ENCODE measurements at regions not wholly inside any gene's neighbourhood (a gene's known extent, or its start where the extent isn't known, plus 50 kb on each side); places are given as distances from the start of the nearest gene placed in this dataset.

DNA sequence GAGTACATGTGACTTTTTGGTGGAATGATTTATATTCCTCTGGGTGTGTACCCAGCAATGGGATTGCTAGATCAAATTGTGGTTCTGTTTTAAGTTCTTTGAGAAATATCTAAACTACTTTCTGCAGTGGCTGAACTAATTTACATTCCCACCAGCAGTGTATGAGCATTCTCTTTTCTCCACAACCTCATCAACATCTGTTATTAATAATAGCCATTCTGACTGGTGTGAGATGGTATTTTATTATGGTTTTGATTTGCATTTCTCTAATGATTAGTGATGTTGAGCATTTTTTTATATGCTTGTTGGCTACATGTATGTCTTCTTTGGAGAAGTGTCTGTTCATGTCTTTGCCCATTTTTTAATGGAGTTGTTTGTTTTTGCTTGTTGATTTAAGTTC is 267.4 kb upstream of the NT5C1B start:
- no peak for DNase-seq

DNA sequence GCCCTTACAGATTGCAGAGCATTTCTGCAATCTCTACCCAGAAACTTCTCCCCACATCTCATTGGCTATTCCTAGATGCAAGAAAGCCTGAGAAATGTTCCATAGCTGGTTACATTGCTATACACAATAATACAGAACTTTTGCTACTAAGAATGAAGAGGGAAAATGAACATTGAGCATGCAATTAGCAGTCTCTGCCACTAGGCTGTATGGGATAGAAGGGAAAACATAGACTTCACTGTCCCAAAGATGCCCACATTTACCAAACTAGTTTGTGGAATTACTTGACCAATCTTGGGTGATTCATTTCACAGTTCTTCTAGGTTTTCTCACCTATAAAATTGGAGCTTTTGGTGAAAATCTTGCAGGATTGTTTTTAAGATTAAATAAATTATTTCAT is 265.7 kb upstream of the NT5C1B start:
- DNase-seq: no peak

DNA sequence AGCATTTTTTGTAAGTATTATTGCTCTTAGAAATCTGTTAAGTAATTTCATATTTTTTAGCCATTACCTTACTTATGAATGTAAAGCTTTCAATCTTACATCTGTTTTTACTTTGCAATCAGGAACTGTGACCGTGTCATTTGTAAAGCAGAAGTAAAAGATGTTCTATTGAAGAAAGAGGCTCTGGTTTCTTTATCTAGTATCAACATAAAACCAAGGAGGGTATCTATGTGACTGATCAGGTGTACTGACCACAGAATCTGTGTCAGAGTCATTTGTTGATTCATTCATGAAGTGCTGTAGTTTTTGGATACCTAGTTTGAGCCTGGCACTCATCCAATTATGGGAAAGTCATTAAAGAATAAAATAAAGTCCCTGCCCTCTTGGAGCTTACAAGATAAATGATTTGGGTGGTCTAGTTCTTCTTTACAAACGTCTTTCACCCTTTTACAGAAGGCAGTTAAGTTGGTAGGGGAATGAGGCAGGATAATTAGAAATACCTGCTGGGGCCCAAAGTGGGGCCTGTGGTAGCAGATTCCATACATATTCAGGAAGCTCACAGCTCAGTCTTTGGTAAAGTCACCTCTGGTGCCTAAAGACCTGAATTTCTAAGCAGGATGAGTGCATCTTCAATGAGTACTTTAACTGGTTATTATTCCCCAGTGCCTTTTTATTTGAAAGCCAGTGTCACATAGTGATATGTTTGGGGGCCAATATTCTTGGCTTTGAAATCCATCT is 260.6 kb upstream of the NT5C1B start:
- DNase-seq: no peak

DNA sequence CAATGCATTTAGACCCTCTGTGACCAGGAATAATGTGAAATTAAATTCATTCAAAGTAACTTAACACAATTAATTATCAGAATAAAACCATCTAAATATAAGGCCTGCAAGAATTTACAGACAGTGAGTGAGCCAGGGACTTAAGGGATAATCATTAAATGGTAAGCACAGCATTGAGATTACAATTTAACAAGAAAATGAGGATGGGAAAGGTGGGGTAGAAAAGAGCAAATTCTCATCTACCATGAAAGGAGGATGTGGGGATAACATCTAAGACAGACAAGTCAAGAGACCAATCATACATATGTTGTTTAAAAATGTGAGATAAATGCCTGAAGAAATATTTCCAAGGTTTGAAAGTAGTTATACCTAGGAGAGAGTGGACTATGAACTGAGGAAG is 259.3 kb upstream of the NT5C1B start:
- DNase-seq: no peak

DNA sequence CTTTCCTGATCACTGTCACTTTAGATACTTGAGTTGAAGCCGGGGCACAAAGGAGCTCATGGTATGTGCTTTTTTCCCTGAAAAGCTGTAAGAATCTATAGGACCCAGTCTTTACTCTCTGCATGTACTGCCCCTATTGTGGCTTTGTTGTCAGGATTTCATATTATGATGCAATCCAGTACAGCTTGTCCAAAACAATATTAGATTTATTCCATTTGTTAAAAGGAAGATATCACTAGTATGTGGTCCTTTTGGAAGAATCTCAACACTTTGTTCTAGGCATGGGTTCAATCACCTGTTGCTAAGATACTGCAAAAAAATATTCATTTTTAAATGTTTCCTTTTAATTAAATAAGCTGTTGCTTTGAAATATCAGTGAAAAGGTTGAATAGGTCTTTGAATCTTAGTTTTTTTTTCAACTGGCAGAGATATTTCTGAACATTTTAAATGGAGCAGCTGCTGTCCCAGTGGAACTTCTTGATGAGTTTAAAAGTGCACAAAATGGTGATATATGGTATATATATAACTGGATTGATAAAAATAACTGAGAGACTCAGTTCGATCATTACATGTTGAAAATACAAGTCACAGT is 256.6 kb upstream of the NT5C1B start:
- DNase-seq: no peak

DNA sequence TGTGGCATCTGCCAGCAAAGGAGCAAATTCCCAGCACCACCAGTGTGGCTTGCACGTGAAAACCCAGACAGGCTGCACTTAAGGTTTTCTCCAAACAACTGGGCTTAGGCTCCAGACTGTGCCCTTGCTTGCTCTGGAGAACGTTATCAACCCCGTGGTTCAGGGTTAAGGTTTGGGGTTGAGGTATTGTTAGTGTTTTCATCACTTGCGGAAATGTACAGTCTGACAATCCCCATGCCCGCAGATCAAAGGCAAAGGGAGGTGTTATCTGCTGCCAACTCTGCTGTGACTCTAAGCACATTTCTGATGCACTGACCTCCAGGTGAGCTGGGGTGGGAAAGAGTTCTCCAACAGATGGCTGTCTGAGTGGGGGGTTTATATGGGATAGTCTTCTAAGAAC is 253.5 kb upstream of the NT5C1B start:
- no peak for DNase-seq

DNA sequence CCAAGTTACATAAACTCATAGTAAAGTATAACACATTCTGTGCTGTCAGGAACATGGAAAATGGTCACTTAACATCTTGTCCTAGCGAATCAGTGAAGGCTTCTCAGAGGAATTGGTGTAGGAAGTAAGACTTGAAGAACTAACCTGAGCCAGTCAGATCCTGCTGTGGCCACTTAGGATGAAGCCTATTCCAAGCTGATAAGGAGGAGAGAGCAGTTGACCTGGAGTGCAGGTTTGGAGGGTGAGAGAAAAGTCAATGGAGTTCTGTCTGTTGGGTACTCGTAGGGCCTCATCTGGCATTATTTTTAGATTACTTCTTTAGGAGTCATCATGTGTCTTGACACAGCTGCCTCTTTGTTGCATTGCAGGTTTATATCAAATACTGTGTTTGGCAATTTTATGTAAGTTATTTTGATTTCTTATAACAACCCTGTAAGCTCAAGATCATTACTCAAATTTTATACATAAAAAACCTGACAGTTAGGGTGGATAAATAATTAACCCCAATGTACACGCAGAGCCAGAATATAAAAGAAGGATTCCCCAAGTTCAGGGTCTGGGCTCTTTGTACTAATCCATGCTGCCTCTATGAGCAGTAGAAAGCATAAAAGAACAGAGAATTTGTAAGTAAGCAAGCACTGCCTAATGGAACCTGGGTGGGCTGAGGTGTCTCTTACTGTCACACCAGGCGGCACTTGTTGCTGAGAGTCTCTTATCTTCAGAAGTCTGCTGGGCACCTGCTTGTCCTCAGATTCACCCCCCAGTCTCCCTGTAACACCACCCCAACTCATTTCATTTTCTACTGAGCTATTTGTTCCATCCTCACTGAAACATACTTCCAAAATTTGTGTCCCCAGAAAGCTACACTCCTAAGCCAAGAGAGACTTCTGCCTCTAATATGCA is 252.1 kb upstream of the NT5C1B start:
- DNase-seq: no peak

DNA sequence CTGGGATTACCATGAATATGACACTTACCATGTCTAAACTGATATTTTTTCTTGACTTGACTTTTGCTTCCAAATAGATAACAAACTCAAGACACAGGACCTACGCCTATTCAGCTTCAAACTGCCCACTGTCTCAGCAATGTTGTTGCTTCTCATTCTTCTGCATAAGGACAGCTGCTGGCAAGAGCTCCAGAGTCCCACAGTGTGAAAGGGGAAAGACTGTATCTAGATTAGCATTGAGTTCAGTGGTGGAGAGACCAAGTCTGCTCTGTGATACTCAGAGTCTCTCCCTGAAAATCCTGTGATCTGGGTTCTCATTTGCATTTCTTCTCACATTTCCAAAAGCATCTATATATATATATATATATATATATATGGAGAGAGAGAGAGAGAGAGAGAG is 247.9 kb upstream of the NT5C1B start:
- DNase-seq: no peak

DNA sequence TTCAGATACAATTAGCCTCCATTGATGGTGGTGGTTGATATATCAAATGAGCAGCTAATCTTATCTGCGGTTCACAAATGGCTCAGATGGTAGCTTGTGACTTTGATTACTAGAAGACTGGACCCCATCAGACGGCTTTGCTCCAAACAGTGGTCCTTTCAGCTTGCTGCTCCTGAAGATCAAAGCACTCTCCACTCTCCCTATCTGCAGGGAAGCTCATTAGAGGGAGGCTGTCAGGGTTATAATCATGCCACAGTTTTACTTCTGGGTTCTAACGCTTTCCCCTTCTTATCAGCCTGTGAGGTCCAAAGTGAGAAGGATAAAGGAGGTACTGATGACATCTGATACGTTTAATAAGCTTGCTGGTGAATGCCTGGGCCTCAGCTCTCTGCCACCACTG is 247.1 kb upstream of the NT5C1B start:
- no peak for DNase-seq

DNA sequence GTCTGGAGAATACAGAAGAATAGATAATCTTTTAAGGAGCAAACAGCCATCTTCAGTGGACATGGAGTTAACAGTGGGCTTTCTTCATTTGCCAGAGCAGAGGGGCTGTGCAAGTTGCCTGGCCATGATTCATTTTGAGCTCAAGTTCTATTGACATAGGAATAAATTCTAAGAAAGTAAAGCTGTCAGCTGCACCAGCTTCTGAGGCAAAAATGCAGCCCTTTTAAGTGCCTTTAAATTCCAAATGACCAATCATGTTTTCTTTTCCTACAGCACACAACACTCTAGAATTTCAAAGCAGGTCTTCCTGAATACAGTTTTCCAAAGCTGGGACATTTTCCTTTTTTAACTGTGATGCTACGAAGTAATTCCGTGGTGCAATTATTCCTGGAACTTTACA is 246.4 kb upstream of the NT5C1B start:
- no peak for DNase-seq

DNA sequence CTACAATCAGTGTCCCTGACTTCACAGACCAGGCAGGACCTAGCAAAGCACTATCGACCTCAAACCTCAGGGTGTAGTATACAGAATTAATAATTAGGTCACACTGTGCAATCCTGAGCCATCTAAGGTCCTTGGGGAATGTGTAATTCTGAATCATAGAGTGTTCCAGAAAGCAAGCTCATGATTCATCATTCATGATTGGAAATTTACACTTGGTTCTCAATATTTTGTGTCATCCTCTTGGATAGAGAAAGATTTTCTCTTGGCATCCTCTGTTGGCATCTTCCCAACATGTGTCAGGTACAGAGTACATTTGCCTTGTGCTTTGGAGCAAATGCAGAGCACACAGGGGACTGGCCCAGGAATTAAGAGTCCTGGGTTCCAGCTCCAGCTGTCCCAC is 245.0 kb upstream of the NT5C1B start:
- no peak for DNase-seq

DNA sequence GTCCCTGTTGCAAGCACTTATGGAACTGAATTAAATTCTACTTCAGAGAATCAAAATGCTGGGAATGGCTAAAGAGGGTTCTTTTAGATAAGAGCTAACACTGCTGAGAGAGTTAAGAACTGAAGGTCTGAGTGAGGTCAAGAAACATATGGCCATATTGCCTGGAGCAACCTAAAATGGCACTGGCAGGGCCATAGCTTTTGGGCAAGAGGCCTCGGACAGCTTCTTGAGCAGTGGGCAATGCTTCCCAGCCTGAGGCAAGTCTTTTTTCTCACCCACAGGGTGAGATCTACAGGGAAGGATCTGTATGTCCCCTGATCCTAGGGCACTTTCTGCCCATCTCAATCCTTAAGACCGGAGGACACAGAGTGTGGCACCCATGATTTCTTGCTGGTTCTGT is 244.6 kb upstream of the NT5C1B start:
- DNase-seq: no peak

DNA sequence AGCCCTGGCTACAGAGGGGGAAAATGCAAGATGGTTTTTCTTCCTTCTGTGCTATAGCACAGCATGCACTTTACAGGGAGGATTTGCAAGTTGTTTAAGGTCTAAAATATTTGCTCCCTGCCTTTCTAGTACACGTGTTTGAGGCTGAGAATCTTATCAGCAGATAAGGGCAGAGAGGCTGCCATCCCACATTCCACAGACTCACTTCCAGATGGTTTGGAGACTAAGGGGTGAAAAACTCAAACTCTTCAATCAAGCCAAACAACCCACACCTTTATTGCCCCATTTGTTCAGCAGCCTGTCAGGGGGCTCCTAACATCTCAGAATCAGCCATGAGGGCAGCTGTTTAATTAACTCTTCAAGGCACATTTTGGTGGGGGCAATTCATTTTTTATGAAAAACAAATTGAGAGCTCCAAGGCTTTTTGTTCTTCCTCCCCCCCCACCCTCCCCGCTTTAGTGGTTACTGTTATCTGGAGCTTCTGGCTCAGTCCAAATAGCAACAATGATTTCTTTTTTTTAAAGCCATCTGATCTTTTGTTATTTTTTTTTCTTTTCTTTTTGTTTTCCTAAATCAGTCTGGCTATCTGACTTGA is 242.6 kb upstream of the NT5C1B start:
- DNase-seq: no peak

DNA sequence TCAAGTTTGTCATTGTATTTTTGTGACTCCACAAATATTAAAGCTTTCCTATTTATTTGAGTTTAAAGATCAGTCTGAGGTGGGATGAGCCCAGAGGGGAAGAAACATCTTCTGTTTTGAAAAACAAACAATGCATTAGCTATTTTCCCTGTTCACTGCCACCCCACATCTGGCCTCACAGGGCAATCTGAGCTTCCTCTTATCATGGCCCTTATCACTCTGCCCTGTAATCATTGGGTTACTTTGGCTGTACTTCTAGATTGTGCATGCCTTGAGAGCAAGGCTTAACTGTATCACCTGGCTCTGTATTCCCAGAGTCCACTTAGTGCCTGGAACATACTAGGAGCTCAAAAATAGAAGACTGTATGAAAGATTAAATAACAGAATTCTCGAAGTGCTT is 241.6 kb upstream of the NT5C1B start:
- DNase-seq: no peak

DNA sequence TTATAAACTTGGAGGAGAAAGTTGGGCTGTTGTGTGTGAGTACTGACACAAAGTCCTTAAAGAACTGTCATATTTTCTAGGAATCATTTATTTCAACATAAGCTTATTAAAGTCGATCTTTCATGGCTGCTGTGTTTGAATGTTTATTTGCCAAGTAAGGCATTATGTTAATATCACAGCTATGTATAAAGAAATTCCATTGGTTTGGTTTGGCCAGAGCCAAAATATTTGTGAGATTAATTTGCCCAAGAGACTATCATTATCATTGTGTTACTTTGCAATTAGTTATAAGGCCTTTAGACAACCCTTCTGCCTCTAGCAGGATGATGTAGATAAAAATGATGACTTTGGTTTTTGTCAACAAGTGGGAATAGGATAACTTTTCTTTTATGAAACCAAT is 240.6 kb upstream of the NT5C1B start:
- no peak for DNase-seq

DNA sequence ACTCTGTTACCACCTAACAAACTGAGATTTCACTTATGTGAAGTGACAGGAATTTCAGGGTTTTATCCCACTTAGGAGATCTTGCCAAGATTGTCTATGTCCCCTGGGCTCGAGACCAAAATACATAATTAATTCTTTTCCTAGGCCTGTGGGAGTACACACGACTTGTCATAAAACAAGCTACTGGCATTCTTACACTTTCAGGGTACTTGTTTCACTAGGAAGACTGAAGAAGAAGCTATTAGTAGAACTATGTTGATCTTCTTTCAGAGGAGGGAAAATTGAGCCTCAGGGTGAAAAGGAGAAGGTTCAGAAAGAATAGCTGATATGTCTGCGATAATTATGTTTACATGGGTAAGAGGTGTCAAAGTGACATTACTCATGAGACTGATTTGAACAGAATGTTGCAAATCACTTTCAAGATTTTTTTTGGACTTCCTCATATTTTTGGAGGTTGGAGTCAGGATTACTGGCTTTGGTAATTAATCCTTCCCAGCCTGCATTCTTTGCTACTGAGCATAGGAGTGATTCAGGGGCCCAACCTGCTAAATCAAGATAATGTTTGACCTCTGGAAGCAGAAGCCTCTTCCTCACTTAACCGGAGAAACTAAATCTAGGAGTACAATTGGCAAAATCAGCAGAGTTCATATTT is 240.0 kb upstream of the NT5C1B start:
- DNase-seq: no peak

DNA sequence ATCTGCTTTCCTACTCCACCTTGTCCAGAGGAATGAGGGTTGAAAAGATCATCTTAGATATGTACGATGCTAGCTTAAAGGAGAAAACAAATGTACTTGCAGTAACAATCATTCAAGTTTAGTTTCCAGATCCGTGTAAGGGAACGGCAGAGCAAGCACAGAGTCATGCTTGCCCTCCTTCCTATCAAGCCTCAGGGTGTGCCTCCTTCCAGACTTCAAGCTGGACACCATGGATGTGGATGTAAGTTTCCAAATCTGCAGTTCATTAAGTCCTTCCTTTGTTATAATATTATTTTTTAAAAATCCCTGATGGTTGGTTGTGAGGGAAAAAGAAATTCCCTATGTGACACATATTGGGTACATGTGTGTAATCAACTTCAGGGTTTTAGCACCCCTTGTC is 238.9 kb upstream of the NT5C1B start:
- no peak for DNase-seq

DNA sequence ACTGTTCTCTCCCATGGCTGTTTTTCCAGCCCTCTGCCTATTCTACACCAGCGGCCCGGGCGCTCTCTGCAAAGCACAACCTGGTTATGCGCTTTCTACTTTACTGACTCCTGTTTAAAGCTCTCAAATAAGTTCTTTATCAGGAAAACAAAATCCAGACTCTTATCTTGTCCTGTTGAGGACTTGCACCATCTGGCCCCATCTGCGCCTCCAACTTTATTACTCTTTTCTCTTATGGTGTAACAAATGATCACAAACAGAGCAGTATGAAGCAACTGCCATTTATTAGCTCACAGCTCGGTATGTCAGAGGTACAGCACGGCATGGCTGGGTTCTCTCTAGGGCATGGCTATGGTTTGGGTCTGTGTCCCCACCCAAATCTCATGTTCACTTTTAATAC is 236.5 kb upstream of the NT5C1B start:
- no peak for DNase-seq

DNA sequence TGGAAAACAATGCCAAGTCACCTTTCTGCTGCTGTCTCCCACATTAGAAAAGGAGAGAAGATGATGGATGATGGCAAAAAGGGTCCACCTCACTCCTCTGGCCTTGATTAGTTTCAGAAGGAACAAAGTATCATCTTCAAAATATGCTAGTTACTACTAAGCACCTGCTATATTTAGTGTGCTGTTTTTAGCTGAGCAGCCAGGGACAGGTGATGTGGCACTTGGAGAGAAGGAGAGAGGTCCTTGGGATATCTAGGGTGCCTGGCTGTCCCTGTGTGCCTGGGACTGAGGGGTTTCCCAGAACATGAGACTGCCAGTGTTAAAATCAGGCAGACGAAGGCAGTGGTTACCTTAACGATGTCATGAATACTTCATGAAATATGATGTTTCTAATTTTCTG is 235.5 kb upstream of the NT5C1B start:
- no peak for DNase-seq

DNA sequence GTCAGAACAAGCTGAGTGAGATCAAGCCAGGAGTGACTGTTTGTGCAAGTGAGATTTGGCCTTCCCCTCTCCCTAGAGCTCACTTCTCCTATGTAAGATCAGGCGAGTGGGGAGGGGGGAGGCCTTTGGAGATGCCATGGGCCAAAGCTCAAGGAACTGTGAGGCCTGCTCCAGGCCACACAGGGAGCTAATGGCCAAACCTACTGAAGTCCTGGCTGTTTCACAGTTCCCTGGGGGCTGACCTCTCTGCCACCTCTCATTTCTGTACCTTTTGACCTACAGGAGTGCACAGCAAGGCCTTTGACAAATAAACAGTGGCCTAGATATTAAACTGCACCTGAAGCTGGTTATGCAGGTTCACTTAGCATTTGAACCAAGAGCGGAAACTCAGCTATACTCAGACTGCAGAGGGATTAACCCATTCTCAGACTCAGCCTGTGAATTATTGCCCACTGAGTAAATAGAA is 235.0 kb upstream of the NT5C1B start:
- DNase-seq: no peak

DNA sequence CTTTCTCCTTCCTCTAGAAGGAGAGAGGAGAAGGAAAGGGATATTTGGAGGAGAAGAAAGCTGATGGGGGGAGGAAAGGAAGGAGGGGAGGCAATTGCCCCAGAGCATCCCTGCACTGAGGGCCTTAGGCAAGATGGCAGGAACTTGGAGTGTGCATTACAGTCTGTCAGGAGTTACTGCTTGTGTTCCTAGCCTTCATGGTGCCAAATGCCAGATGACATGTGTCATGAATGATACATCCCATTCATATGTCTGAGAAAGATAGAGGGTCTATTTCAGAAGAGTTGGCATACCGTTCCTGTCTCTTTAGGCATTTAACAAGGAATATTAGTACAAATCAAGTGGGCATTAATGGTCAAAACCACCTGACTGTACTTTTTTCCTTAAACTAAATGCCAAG is 232.1 kb upstream of the NT5C1B start:
- DNase-seq: no peak

DNA sequence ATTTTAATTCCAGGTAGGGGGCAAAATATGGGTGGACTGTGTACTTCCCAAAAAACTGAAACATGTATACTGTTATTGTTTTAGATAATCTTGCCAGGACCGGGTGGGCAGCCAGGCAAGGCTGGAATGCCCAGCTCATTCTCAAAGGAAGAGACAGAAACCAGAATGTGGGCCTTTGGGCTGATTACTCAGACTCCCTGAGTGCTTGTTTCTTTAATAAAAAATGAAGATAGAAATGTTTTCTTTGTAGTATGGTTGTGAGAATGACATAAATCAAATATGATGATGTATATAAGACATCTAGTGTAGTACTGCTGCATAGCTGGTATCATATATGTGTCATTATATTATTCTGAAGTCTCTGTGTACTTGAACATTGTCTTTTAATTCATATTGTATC is 231.6 kb upstream of the NT5C1B start:
- DNase-seq: no peak

DNA sequence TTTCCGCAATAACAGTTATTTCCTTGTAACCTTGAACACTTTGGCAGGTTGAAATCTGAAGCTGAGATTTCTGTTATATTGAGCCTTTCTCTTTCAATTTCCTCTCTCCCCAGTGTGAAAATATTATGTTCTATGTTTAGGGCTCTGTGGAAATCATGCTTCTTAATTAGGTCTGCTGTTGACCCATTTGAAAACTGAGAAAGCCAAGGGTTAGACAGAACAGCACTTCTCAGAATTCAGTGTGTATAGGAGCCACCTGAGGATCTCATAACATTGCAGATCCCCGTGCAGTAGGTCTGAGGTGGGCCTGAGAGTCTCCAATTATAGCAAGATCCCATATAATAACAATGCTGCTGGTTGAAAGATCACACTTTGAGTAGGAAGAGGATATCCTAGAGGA is 230.2 kb upstream of the NT5C1B start:
- no peak for DNase-seq

All from MV-4-11 (cell line).